ENCODE measurements at regions not wholly inside any gene's neighbourhood (a gene's known extent, or its start where the extent isn't known, plus 50 kb on each side); places are given as distances from the start of the nearest gene placed in this dataset.
"Not testable (repeated sequence)": the region's sequence is repeated elsewhere in the genome, so short reads cannot be mapped to it uniquely, and the experiment has no call there.

DNA sequence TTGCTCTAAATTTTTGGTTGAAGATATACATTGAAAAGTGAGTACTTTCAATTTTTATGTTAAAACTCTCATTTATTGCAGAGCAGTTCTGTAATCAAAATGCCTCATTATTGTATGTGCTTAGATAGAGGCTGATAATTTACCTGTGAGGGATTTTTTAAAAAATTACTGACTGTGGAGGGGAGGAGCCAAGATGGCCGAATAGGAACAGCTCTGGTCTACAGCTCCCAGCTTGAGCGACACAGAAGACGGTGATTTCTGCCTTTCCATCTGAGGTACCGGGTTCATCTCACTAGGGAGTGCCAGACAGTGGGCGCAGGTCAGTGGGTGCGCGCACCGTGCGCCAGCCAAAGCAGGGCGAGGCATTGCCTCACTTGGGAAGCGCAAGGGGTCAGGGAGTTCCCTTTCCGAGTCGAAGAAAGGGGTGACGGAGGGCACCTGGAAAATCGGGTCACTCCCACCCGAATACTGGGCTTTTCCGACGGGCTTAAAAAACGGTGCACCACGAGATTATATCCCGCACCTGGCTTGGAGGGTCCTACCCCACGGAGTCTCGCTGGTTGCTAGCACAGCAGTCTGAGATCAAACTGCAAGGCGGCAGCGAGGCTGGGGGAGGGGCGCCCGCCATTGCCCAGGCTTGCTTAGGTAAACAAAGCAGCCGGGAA, 89.4 kb downstream of the DDX11 start:
- not testable (repeated sequence) for DNase-seq

DNA sequence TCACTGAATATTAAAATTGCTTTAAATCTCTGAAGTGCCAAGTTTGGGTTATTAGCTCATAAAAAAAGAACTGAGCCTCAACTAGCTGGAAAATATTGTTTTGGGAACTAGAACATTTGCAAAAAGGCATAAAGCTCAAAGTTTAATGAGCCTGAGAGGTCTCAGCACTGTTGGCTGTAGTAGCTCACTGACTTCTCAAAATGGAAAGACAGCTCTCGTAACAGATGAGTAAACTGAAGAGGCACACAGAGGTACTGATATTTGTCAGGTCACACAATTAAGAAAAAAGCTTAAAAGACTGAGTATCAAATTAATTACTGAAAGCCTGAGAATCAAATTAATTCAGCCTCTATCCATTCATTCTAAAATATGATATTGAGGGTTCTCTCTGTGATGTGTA, 100.6 kb downstream of the DDX11 start:
- not testable (repeated sequence) for DNase-seq

DNA sequence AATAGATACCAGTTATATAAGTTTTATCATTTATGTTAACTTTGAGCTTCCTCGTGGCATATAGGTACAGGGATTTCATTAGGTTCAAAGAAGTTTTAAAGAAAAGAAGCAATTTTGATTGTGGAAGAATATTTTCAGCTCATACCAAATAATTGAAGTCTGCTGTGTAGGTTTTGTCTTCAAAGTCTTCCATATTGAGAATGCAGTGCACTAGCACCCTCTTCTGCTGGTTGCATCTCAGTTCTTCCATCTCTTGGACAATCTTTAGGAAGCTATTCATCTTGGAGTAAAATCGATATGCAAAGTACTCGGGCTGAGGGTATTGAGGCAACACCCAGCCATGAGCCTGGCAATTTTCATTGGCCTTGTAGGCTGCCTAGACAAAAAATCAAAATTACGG, 103.9 kb downstream of the DDX11 start:
- not testable (repeated sequence) for DNase-seq

DNA sequence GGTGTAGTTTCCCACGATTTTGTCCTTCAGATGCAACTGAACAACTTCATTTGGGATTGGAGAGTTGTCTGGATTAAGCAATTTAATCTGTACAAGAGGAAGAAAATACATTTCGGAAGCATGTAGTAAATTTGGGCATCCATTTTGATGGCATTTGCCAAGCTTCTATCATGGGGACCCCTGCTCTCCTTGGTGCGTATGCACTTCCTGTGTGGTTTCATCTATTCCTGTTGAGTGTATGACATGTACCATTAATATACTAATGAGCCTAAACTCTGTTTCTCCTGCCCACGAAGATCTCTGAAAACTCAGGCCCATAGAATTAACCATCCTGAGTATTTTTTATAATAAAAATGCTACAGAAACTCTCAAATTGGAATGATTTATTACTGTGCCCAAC, 105.2 kb downstream of the DDX11 start:
- not testable (repeated sequence) for DNase-seq

DNA sequence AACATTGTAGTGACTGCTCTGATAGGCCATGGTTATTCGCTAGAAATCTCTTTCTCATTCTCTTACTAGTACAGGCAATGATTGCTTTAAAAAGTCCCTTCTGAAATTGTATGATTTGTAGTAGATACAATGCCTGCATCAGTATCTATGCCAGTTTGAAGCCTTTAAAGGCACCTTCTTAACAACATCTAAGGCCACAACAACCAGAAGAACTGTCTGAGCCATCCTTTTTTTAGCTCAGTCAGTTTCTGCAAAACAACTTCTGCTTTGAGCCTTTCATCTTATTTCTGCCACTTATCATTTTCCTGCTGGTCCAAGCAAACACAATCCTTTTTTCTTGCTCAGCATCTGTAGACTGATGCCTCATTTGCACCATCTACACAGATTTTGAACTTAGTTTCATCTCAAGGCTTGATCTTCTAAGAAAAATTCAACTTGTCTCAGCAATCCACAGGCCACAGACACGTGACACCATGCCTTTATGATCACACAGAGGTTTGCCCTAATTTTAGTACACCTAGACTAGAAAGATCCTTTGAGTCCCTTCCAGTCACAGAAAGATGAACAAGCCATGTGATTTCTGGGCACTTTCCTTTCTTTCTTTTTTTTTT, 106.1 kb downstream of the DDX11 start:
- not testable (repeated sequence) for DNase-seq

DNA sequence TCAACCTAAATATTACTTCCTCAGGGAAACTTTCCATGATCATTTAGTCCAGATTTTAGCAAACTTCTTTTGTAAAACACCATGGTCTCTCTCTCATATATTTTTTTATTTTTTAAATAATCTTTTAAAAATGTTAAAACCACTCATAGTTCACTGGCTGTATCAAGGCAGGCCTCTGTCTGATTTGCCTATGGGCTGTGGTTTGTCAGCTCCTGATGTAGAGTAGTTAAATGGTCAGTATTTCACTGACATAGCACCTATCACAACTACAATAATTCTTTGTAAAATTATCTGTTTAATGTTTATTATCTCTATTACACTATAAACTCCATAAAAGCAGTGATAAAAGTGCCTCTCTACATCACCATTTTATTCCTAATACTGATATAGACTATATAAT, 108.9 kb downstream of the DDX11 start:
- DNase-seq, result not testable (repeated sequence)

DNA sequence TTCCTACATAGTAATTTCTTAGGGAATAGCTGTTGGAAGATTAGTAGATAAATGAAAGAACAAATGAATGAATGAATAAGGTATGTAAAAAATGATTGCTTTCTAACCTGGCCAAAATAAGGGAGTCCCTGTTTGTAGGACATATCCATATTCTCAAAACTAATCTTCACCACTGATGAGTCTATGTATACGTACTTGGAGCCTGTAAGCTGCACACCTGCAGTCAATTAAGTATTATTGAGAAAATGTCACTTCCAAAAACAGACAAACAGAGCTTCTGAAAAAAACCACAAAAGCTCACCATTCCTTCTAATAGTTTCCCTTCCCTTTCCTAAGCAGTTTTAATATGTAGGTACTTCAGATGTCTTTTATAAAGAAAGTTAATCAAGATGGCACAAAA, 109.4 kb downstream of the DDX11 start:
- DNase-seq, result not testable (repeated sequence)

DNA sequence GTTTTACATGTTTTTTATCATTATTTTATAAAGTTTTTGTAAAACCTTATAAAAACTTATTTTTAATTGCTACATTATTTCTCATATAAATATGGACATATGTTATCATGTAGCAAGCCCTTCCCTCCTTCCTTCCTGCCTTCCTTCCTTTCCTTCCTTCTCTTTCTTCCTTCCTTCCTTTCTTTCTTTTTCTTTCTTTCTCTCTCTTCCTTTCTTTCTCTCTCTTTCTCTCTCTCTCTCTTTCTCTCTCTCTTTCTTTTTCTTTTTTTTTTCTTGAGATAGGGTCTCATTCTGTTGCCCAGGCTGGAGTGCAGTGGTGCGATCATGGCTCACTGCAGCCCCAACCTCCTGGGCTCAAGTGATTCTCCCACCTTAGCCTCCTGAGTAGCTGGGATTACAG, 110.2 kb downstream of the DDX11 start:
- not testable (repeated sequence) for DNase-seq

DNA sequence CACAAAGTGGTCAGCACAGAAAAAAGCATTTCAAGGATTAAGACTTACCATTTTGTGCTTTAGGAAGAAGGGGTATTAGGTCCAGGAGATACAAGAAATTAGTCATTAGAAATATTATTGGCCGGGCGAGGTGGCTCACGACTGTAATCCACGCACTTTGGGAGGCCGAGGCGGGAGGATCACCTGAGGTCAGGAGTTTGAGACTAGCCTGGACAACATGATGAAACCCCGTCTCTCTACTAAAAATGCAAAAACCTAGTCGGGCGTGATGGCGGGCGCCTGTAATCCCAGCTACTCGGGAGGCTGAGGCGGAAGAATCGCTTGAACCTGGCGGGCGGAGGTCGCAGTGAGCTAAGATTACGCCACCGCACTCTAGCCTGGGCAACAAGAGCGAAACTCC, 111.0 kb downstream of the DDX11 start:
- DNase-seq, result not testable (repeated sequence)

DNA sequence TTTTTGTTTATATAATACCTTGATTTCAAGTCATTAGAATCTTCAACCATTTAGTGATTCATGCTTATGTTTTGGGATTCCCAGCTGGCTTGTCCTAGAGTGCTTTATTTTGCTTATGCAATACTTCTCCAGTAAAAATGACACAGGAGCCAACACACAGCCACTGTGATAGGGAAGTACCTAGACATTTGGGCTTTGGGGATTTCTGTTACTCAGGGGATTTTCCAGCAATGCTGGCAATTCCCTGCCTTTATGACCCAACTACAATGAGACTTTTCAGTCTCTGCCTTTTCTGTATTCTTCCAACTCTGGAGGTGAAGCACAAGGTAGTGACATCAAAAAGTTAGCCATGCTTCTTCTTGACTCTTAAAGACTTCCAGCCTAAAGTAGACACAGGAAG, 119.0 kb downstream of the DDX11 start:
- not testable (repeated sequence) for DNase-seq

DNA sequence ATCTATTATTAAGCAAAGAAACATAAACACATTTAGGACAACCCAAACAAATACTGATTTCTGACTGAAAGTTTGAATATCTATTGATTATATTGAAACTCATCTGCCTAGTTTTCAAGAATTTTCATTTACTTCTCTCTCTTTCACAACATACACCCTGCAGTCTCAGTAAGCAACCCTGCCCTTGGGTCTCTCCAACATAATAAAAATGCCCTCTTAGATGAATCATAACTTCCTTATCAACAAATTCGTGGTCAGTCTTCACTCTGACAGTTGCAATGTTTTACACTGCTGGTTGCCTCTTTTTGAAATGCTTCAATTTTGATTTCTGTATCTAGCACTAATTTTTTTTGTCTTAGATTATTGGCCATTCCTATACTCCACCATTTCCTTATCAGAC, 122.0 kb downstream of the DDX11 start:
- not testable (repeated sequence) for DNase-seq

DNA sequence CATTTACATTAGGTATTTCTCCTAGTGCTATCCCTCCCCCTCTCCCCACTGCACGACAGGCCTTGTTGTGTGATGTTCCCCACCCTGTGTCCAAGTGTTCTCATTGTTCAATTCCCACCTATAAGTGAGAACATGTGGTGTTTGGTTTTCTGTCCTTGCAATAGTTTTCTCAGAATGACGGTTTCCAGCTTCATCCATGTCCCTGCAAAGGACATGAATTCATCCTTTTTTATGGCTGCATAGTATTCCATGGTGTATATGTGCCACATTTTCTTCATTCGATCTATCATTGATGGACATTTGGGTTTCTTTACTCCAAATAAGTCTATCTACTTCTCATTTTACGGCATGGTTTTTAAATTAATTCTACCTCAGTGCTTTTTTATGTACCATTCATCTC, 125.8 kb downstream of the DDX11 start:
- DNase-seq, result not testable (repeated sequence)

DNA sequence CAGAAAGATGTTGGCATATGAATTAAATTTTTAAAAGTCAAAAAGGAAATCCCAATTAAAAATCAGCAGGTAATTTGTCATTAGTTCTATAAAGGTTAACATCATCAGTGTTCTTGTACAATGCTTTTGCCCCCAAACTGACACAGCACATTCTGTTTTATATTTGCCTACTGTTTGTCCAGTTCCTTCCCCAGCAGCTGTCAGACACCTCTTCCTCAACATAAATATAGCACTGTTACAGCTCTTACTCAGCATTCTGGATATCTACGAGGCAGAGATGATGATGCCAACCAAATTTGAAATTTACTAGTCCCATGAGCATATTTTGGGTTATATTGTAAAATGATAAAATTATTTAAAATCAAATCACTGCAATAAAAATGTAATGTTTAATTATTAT, 124.6 kb downstream of the SINHCAF start:
- DNase-seq, result no peak

DNA sequence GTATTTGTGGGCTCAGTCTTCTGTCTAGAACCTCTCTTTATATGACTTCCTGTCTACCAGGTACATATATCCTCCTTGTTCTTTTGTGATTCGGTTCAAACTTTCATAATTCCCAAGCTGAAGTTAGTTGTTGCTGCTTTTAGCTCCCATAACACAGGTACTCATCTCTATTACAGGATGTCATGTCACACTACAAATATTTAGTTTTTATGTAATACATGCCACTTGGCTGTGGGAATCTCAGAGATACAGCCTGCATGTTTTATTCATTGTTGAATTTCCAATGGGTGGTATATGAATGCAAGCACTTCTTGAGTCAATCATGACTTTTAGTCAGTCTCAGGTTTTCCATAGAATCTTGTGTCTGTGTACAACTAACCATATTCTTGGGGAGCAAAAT, 122.7 kb downstream of the SINHCAF start:
- DNase-seq, result no peak

DNA sequence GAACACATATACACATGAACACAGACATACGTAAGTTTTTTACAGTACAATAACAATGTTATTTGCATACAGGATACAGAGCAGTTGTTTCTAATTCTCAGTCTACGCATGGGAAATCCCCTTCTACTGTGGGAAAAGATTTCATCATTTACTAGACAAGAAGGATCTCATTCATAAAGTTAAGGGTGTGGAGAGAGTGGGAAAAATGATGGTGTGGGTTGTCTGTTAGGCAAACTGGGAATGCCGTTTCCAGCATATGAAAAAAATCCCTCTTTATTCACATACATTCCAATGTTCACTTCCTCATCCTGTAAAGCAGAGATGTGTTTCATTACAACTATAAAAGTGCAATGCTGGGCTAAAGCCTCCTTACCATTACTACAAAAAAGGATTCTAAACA, 120.9 kb downstream of the SINHCAF start:
- DNase-seq, result no peak

DNA sequence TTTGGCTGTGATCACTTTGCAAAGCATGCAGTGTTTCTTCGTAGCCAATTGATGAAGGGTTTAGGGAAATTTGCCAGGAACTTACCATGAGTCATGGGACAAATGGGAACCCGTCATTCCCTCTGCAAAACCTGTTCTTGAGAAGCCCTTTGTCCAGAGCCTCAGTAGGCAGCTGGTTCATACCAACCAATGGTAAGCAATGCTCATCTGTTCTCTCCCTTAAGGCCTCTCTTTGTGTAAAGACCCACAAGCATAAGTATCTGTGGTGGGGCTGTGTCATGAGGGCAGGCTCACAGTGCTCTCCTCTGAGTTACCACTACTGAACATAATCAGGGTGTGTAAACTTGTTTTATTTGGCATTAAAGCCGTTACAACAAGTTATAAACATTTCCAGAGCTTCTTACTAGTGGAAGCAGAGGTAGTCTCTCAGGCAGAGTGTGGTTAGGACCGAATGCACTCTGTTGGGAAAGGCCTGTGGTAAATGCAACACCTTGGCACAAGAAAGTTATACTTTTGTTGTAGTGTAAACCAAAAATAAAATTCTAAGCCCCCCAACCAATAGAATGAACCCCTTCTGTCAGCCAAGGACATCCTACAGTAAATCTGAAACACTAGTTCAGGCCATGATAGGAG, 119.8 kb downstream of the SINHCAF start:
- DNase-seq, result peak; percentile 13

DNA sequence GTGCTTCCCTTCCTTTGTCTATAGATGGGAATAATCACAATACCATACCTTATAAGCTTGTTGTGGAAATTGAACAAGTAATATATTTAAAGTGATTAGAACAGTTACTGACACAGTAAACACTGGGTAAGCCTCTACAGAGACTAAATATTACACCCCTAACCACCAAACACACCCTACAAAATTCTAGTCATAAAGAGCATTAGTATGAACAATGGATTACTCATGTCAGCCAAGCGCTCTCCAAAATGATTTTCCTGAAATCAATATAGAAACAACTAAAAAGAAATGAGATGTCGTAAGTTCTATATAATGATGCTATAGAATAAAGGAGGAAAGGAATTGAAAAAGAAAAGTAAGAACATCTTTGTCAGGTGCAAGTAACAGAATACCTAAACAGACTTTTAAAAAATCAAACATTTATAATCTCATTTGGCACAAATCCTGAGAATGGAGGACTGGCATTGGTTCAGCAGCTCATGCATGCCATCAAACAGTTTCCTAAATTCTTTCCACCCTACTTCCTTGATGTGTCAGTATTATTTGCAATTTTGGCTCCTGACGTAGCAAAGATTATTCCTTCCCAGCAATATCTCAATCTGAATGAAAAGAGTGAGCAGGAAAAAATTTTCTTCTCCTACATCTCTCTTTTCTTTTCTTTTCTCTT, 118.0 kb downstream of the SINHCAF start:
- DNase-seq, result no peak

DNA sequence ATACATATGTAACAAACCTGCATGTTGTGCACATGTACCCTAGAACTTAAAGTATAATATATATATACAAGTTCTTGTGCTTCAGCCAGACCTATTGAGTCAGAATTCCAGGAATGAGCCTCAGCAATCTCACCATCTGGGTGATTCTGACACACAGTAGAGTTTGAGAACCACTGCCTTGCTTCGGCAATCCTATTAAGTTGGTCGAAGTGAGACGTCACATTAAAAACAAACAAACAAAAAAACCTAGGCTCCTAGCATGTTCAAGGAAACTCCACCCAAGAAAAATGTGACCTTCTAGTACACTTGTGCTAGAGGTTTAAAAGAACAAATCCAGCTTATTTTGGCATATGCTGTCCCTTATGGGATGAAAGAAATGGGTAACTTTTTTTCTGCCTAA, 115.8 kb downstream of the SINHCAF start:
- no peak for DNase-seq

DNA sequence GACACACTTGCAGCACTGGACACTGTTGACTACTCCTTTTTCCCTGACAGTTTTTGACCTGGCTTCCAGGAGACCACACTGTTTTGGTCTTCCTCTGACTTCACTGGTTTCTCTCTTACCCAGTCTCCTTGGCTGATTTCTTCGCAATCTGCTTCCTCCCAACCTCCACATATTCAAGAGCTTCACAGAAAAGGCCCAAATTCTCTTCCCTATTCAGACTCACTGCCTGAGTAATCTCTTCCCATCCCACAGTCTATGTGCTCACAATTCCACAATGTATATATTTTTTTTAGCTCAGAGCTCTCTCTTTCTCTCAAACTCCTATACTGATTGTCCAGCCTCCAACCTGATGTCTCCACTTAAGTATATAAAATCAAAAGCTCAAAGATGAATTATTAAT, 115.4 kb downstream of the SINHCAF start:
- DNase-seq, result no peak

DNA sequence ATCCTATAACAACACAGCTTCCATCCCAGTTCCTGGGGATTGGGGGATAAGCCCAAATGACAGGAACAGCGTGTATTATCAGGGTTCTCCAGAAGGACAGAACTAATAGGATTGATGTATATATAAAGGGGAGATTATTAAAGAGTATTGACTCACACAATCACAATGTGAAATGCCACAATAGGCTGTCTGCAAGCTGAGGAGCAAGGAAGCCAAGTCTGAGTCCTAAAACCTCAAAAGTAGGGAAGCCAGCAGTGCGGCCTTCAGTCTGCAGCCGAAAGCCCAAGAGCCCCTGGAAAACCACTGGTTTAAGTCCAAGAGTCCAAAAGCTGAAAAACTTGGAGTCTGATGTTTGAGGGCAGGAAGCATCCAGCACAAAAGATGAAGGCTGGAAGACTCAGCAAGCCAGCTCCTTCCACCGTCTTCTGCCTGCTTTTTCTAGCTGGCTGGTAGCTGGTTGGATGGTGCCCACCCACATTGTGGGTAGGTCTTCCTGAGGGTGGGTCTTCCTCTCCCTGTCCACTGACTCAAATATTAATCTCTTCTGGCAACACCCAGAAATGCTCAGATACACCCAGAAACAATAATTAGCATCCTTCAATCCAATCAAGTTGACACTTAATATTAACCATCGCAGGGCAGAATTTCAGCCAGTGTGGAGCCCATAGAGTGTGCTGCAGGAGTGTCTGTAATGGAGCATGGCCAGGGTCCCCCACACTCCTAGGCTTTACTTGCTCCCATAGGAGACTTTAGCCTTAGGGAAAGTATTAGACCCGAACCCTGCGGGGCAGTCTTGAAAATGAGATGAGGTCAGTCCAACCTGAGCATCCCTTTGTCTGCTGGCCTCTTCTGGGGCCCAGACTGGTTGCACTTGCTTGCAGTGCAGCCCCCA, 111.1 kb downstream of the SINHCAF start:
- DNase-seq, result no peak

DNA sequence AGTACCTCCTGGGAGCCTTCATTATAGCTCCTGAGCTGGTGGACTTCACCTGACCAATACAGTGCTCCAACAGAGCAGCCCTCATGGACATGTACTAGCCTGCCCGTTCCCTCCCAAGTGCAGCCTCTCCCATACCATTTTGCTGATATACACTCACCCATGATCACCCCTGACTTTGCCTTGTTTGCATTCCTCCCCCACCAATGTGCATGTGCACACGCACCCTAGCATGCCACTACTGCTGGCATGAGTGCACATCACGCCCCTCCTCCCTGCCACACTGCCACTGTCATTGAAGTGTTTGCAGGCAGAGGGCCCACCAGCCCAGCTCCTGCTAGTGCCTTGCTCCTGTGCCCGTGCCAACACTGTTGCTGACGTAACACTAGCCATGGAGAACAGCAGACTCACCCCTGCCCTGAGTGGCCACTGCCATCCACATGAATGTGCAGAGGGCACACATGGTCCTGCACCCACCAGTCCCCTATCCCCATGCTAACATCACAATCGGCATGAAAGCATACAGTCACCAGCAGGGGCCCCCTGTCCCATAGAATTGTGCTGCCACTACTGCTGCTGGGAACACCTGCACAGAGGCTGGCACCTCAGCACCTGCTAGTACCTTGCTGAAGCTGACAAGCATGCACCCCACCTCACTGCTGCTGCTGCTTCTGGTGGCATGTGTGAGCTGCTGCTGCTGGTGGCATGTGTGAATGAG, 110.3 kb downstream of the SINHCAF start:
- DNase-seq, result peak; percentile 18

DNA sequence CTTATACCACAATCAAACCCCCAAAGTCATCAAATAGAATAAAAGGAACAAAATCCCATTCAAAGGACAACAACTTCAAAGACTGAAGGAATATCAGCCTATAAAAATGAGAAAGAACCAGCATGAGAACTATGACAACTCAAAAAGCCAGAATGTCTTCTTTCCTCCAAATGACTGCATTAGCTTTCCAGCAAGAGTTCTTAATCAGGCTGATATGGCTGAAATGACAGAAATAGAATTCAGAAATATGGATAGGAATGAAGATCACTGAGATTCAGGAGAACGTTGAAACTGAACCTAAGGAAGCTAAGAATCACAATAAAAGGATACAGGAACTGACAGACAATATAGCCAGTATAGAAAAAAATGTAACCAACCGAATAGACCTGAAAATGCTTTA, 109.5 kb downstream of the SINHCAF start:
- no peak for DNase-seq

Data from DMS79 treated with DMSO at 0.1 percent for 48 hours (cell line).